ENCODE measurements at regions not wholly inside any gene's neighbourhood (a gene's known extent, or its start where the extent isn't known, plus 50 kb on each side); places are given as distances from the start of the nearest gene placed in this dataset.

DNA sequence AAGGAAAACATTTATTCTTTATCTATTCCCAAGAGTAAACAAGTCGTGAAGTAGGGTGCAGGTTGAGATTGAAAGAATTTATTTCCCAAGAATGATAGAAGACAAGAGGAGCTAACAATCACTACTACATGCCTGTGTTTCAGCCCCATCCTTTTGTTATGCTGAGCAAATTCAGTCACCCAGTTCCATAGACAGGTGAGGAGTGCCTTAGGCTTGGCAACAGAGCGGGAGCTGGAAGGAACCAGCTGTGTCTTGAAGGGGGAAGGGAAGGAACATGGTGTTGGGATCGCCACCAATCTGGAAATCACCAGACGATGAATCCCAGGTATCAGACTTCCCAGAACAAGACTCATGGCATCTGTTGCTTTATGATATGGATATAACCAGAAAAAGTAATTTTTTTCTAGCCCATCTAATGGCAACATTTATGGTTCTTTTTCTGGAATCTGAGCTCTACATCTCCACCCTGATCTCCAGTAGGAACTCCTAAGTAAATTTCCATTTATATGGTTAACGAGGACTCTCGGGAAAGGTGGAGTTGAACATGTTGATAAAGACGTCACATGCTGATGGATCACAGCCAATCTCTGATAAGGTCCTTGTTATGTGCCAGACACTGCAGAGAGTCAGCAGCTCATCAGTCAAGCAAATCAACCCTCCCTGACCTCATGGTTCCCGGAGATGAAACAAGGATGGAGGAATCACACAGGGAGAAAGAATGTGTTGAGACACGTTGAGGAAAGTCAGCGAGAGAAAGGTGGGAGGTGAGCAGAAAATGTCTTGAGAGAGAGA is 344.9 kb downstream of the SMOC2 start:
- Histone ChIP-seq H3K27me3 (replicated peaks in 1 of 4; ENCODE audit: control extremely low read depth in 1 of 4, control insufficient read depth in 3 of 4, insufficient read depth in 4 of 4, low read length in 3 of 4) (no peaks in the 10 kb centered on the region), H3K27ac (ENCODE audit: low read length in 2 of 2) (no peak overlapping the region), H3K9ac (ENCODE audit: low read length) (no peak overlapping the region), H3K4me2 (replicated peaks; ENCODE audit: low read depth, low read length, poor library complexity, severe bottlenecking) (no peak overlapping the region), H3K9me3 (ENCODE audit: control extremely low read depth in 1 of 3, control insufficient read depth in 2 of 3, insufficient read depth in 1 of 3, low read length in 2 of 3) (peaks cover 0 to 29% (median 0%) of the 10 kb centered on the region in 3 donors), H3K4me3 (ENCODE audit: control extremely low read depth in 1 of 5, extremely low read depth in 1 of 5, insufficient read depth in 1 of 5, low read depth in 2 of 5, low read length in 4 of 5) (no peak overlapping the region), H3K4me1 (ENCODE audit: control insufficient read depth in 2 of 2, insufficient read depth in 2 of 2, low read length in 2 of 2) (no peaks in the 10 kb centered on the region), H3K36me3 (replicated peaks in 1 of 2; ENCODE audit: control extremely low read depth in 1 of 2, control insufficient read depth in 1 of 2, extremely low read depth in 1 of 2, insufficient read depth in 2 of 2, low read length in 1 of 2) (no peaks in the 10 kb centered on the region), H4K20me1 (ENCODE audit: control insufficient read depth, insufficient read depth, low read length, poor library complexity, severe bottlenecking) (no peaks in the 10 kb centered on the region), H2AFZ (ENCODE audit: insufficient read depth, low read depth, low read length, poor library complexity, severe bottlenecking) (no peak overlapping the region), H3K79me2 (ENCODE audit: control insufficient read depth, insufficient read depth, low read length) (no peaks in the 10 kb centered on the region)
- ChIA-PET POLR2A (no interaction called here), CTCF (no interaction called here)
- no CpG with 5 or more reads among the region's 10 CpGs for WGBS (ENCODE audit: insufficient coverage)
- Mint-ChIP-seq H3K27me3 (no peaks in the 10 kb centered on the region), H3K4me3 (no peak overlapping the region), H3K4me1 (no peaks in the 10 kb centered on the region), H3K9me3 (ENCODE audit: insufficient read depth) (no peaks in the 10 kb centered on the region), H3K27ac (no peak overlapping the region)
- intact Hi-C loops (cut with micrococcal nuclease): no loop called here
- ATAC-seq (ENCODE audit: low read depth): no peak
- DNase-seq: no peak
- no peak for TF ChIP-seq EZH2 (IDR thresholded peaks at IDR 0.05; ENCODE audit: borderline replicate concordance, insufficient read depth, low read depth, low read length, poor library complexity, severe bottlenecking)
- TF ChIP-seq, protein P1, sequence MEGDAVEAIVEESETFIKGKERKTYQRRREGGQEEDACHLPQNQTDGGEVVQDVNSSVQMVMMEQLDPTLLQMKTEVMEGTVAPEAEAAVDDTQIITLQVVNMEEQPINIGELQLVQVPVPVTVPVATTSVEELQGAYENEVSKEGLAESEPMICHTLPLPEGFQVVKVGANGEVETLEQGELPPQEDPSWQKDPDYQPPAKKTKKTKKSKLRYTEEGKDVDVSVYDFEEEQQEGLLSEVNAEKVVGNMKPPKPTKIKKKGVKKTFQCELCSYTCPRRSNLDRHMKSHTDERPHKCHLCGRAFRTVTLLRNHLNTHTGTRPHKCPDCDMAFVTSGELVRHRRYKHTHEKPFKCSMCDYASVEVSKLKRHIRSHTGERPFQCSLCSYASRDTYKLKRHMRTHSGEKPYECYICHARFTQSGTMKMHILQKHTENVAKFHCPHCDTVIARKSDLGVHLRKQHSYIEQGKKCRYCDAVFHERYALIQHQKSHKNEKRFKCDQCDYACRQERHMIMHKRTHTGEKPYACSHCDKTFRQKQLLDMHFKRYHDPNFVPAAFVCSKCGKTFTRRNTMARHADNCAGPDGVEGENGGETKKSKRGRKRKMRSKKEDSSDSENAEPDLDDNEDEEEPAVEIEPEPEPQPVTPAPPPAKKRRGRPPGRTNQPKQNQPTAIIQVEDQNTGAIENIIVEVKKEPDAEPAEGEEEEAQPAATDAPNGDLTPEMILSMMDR (IDR thresholded peaks at IDR 0.05): no peak

DNA sequence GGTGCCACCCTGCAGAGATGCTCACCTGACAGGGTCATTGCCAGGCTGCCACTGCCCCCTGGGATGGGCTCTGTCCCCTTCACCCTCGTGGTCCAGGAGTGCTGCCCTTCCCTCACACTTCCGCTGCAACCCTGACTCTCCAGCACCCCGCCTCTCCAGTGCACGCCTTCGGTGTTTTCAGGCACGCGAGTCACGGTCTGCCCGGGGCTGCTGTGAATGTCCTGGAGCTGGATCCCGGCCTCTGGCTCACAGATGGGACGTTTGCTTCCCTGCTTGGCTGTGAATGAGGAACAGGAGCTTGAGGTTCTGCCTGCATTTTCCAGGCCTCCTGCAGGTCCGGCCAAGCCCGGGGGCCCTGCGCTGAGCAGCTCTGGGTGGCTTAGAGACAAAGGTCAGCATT is 343.4 kb downstream of the SMOC2 start:
- 83% methylated on average over 4 of the region's 14 CpGs for WGBS (ENCODE audit: insufficient coverage)
- no peaks in the 10 kb centered on the region for H3K27me3 Mint-ChIP-seq
- no peak for ATAC-seq (ENCODE audit: low read depth)
- H3K4me3 ChIP-seq (ENCODE audit: control extremely low read depth in 1 of 5, extremely low read depth in 1 of 5, insufficient read depth in 1 of 5, low read depth in 2 of 5, low read length in 4 of 5): no peak overlapping the region
- H3K4me1 ChIP-seq (ENCODE audit: control insufficient read depth in 2 of 2, insufficient read depth in 2 of 2, low read length in 2 of 2): no peaks in the 10 kb centered on the region
- no peaks in the 10 kb centered on the region for H4K20me1 ChIP-seq (ENCODE audit: control insufficient read depth, insufficient read depth, low read length, poor library complexity, severe bottlenecking)
- no peak overlapping the region for H3K4me3 Mint-ChIP-seq
- no peaks in the 10 kb centered on the region for H3K27me3 ChIP-seq (replicated peaks in 1 of 4; ENCODE audit: control extremely low read depth in 1 of 4, control insufficient read depth in 3 of 4, insufficient read depth in 4 of 4, low read length in 3 of 4)
- no peak overlapping the region for H2AFZ ChIP-seq (ENCODE audit: insufficient read depth, low read depth, low read length, poor library complexity, severe bottlenecking)
- peaks cover 0 to 25% (median 2%) of the 10 kb centered on the region in 3 donors for H3K9me3 ChIP-seq (ENCODE audit: control extremely low read depth in 1 of 3, control insufficient read depth in 2 of 3, insufficient read depth in 1 of 3, low read length in 2 of 3)
- no peak overlapping the region for H3K9ac ChIP-seq (ENCODE audit: low read length)
- intact Hi-C loops (cut with micrococcal nuclease): no loop called here
- H3K27ac Mint-ChIP-seq: no peak overlapping the region
- ChIA-PET CTCF (no interaction called here), POLR2A (no interaction called here)
- H3K4me1 Mint-ChIP-seq: no peaks in the 10 kb centered on the region
- H3K27ac ChIP-seq (ENCODE audit: low read length in 2 of 2): no peak overlapping the region
- no peaks in the 10 kb centered on the region for H3K9me3 Mint-ChIP-seq (ENCODE audit: insufficient read depth)
- no peaks in the 10 kb centered on the region for H3K36me3 ChIP-seq (replicated peaks in 1 of 2; ENCODE audit: control extremely low read depth in 1 of 2, control insufficient read depth in 1 of 2, extremely low read depth in 1 of 2, insufficient read depth in 2 of 2, low read length in 1 of 2)
- no peak overlapping the region for H3K4me2 ChIP-seq (replicated peaks; ENCODE audit: low read depth, low read length, poor library complexity, severe bottlenecking)
- H3K79me2 ChIP-seq (ENCODE audit: control insufficient read depth, insufficient read depth, low read length): no peaks in the 10 kb centered on the region
- no peak for TF ChIP-seq EZH2 (IDR thresholded peaks at IDR 0.05; ENCODE audit: borderline replicate concordance, insufficient read depth, low read depth, low read length, poor library complexity, severe bottlenecking)
- TF ChIP-seq, protein P1 (IDR thresholded peaks at IDR 0.05): no peak
- DNase-seq: no peak

All from B cell (primary cell).